SU-DHL-6 (cell line): ENCODE measurements at regions not wholly inside any gene's neighbourhood (a gene's known extent, or its start where the extent isn't known, plus 50 kb on each side); places are given as distances from the start of the nearest gene placed in this dataset.

ENCODE experiments used
- H2AFZ ChIP-seq: fragments of 200-600 bp; sonication (generic); 2 replicates; pipeline ENCODE4 v1.6.1; 2014; ENCODE audit warnings: low read depth, mild to moderate bottlenecking, moderate library complexity, mixed read lengths, antibody characterized with exemption, low read length; ENCODE audit not compliant: severe bottlenecking
- H3F3A ChIP-seq: fragments of 200-600 bp; shearing (Covaris generic); 2 replicates; pipeline ENCODE4 v1.6.0; 2016; ENCODE audit warnings: antibody characterized with exemption, mild to moderate bottlenecking; ENCODE audit not compliant: insufficient read depth
- H3K27ac ChIP-seq: fragments of 200-600 bp; sonication (generic); 2 replicates; pipeline ENCODE4 v1.5.1; 2016; ENCODE audit warnings: low read depth, mild to moderate bottlenecking, low read length, moderate library complexity, mixed read lengths
- H3K27me3 ChIP-seq: fragments of 200-600 bp; sonication (generic), shearing (Covaris generic); 2 replicates; pipeline ENCODE4 v1.6.0; 2014; ENCODE audit warnings: mild to moderate bottlenecking, low read length
- H3K36me3 ChIP-seq: fragments of 200-600 bp; sonication (generic); 2 replicates; pipeline ENCODE4 v1.6.1; 2014; ENCODE audit warnings: mild to moderate bottlenecking, low read length, mixed read lengths
- H3K4me2 ChIP-seq: fragments of 300-600, 200-600 bp; shearing (Covaris generic), sonication (generic); 2 replicates; pipeline ENCODE4 v1.6.0; 2014; ENCODE audit warnings: low read length, low read depth, mild to moderate bottlenecking; ENCODE audit not compliant: poor library complexity, severe bottlenecking
- H3K4me3 ChIP-seq: fragments of 200-600 bp; sonication (generic); 2 replicates; pipeline ENCODE4 v1.5.1; 2014; ENCODE audit warnings: antibody characterized with exemption, low read length, mild to moderate bottlenecking, mixed read lengths; ENCODE audit not compliant: insufficient read depth, poor library complexity, severe bottlenecking
- H3K79me2 ChIP-seq: fragments of 200-600 bp; sonication (generic); 2 replicates; pipeline ENCODE4 v1.6.1; 2014; ENCODE audit warnings: mild to moderate bottlenecking, low read length, moderate library complexity; ENCODE audit not compliant: insufficient read depth
- H3K9ac ChIP-seq: fragments of 200-600 bp; sonication (generic); 2 replicates; pipeline ENCODE4 v1.7.0; 2014; ENCODE audit warnings: mild to moderate bottlenecking, low read length
- H3K9me2 ChIP-seq: fragments of 200-600 bp; sonication (generic); replicated peaks from 2 replicates; pipeline ENCODE4 v1.6.1; 2014; ENCODE audit warnings: low read length; ENCODE audit not compliant: insufficient read depth
- H3K9me3 ChIP-seq: fragments of 200-600 bp; sonication (generic); 2 replicates; pipeline ENCODE4 v1.6.1; 2014; ENCODE audit warnings: low read length, mixed read lengths; ENCODE audit not compliant: insufficient read depth
- H4K20me1 ChIP-seq: fragments of 200-600 bp; sonication (generic); 2 replicates; pipeline ENCODE4 v1.6.1; 2014; ENCODE audit warnings: low read depth, mild to moderate bottlenecking, antibody characterized with exemption, low read length, moderate library complexity, mixed read lengths
- CTCF ChIP-seq: fragments of 200-600 bp; sonication (generic); IDR thresholded peaks from one replicate; pipeline ENCODE4 v1.5.1; 2017; ENCODE audit warnings: antibody characterized with exemption, mild to moderate bottlenecking, low read length, moderate library complexity; ENCODE audit not compliant: insufficient read depth, poor library complexity, severe bottlenecking
- EZH2phosphoT487 ChIP-seq: fragments of 200-600 bp; sonication (generic), shearing (Covaris generic); conservative IDR thresholded peaks from 2 replicates; pipeline ENCODE4 v1.6.1; 2018; ENCODE audit warnings: mild to moderate bottlenecking, antibody characterized with exemption, low read length, moderate library complexity, mixed read lengths

GRCh38 chr21:17903929-17904639 lies 84.9 kb upstream of the C21orf91 start:
- Histone ChIP-seq H3K27me3 (no peaks in the 10 kb centered on the region), H4K20me1 (no peaks in the 10 kb centered on the region), H3F3A (no peaks in the 10 kb centered on the region), H3K9ac (no peak overlapping the region), H3K9me3 (no peaks in the 10 kb centered on the region), H3K36me3 (no peaks in the 10 kb centered on the region), H3K9me2 (no peaks in the 10 kb centered on the region), H2AFZ (no peak overlapping the region), H3K4me3 (no peak overlapping the region), H3K27ac (no peak overlapping the region), H3K4me2 (no peak overlapping the region), H3K79me2 (no peaks in the 10 kb centered on the region)
- TF ChIP-seq EZH2phosphoT487 (no peak), CTCF (no peak)

- Histone ChIP-seq H3K9ac (no peak overlapping the region), H3K9me2 (no peaks in the 10 kb centered on the region), H3K27ac (no peak overlapping the region), H3K27me3 (no peaks in the 10 kb centered on the region), H3K36me3 (no peaks in the 10 kb centered on the region), H3K9me3 (no peaks in the 10 kb centered on the region), H4K20me1 (no peaks in the 10 kb centered on the region), H3K4me2 (peak overlapping the region; percentile 41), H3K79me2 (no peaks in the 10 kb centered on the region), H3F3A (no peaks in the 10 kb centered on the region), H2AFZ (peak overlapping the region; percentile 61), H3K4me3 (no peak overlapping the region)
- no peak for TF ChIP-seq EZH2phosphoT487
- peak; percentile 24 for TF ChIP-seq CTCF
These were observed 84.1 kb upstream of the C21orf91 start for GRCh38 chr21:17903029-17903806.

GRCh38 chr21:17901458-17902079 lies 82.4 kb upstream of the C21orf91 start:
- TF ChIP-seq CTCF, result no peak
- Histone ChIP-seq H3F3A (no peaks in the 10 kb centered on the region), H3K9ac (no peak overlapping the region), H3K4me3 (no peak overlapping the region), H3K27ac (no peak overlapping the region), H3K4me2 (no peak overlapping the region), H4K20me1 (no peaks in the 10 kb centered on the region), H3K9me3 (no peaks in the 10 kb centered on the region), H3K79me2 (no peaks in the 10 kb centered on the region), H3K9me2 (no peaks in the 10 kb centered on the region), H2AFZ (peak overlapping the region; percentile 80), H3K27me3 (no peaks in the 10 kb centered on the region), H3K36me3 (no peaks in the 10 kb centered on the region)
